Astrocyte of the spinal cord (primary cell): ENCODE measurements at regions not wholly inside any gene's neighbourhood (a gene's known extent, or its start where the extent isn't known, plus 50 kb on each side); places are given as distances from the start of the nearest gene placed in this dataset.
"Not testable (repeated sequence)": the region's sequence is repeated elsewhere in the genome, so short reads cannot be mapped to it uniquely, and the experiment has no call there.

Experiments
- DNase-seq: peaks from one replicate; pipeline ENCODE4 v3.0.0; 2011; ENCODE audit warnings: low read depth, low spot score
- H3K4me3 ChIP-seq: 2 replicates; pipeline ENCODE4 v1.5.1; 2011; ENCODE audit warnings: low read depth, mild to moderate bottlenecking, low read length, moderate library complexity
- CTCF ChIP-seq: IDR thresholded peaks from 2 replicates; pipeline ENCODE4 v1.5.1; 2012; ENCODE audit warnings: low read depth, mild to moderate bottlenecking, low read length, inconsistent platforms
- in situ Hi-C: cut with HindIII; loops from 2 replicates; pipeline ENCODE4 v1.10.0; 2017; ENCODE audit warnings: low sequenced_read_pairs

- in situ Hi-C loops, result no loop called here
- no peak for DNase-seq
- no peak overlapping the region for H3K4me3 ChIP-seq
- no peak for TF ChIP-seq CTCF
Observed at GRCh38 chr12:47437570-47437969, 268.3 kb downstream of the RPAP3 start.

- no peak for DNase-seq
- TF ChIP-seq CTCF, result no peak
- in situ Hi-C loops, result no loop called here
- H3K4me3 ChIP-seq, result no peak overlapping the region
Observed at GRCh38 chr12:47433876-47434275, 272.0 kb downstream of the RPAP3 start.

DNA sequence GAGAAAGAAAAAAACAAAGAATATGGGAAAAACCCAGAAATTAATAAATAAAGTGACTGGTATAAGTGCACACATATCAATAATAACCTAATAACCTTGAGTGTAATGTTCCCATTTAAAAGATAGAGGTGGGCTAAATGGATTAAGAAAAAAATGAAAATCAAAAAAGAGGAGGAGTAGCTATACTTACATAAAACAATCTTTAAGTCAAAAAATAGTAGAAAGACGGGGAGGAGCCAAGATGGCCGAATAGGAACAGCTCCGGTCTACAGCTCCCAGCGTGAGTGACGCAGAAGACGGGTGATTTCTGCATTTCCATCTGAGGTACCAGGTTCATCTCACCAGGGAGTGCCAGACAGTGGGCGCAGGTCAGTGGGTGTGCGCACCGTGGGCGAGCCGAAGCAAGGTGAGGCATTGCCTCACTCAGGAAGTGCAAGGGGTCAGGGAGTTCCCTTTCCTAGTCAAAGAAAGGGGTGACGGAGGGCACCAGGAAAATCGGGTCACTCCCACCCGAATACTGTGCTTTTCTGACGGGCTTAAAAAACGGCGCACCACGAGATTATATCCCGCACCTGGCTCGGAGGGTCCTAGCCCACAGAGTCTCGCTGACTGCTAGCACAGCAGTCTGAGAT, 279.0 kb downstream of the RPAP3 start:
- H3K4me3 ChIP-seq, DNase-seq, in situ Hi-C loops: not testable (repeated sequence)

- no peak for TF ChIP-seq CTCF
- DNase-seq, result no peak
- in situ Hi-C loops, result no loop called here
- H3K4me3 ChIP-seq, result no peak overlapping the region
Observed at GRCh38 chr12:47422611-47423010, 283.2 kb downstream of the RPAP3 start.

- no peak for DNase-seq
- no peak for TF ChIP-seq CTCF
- in situ Hi-C loops, result no loop called here
- no peak overlapping the region for H3K4me3 ChIP-seq
Observed at GRCh38 chr12:47419497-47419896, 286.3 kb downstream of the RPAP3 start.

- H3K4me3 ChIP-seq, result no peak overlapping the region
- in situ Hi-C loops, result no loop called here
- DNase-seq, result no peak
- TF ChIP-seq CTCF, result no peak
Observed at GRCh38 chr12:47417955-47418354, 287.9 kb downstream of the RPAP3 start.

DNA sequence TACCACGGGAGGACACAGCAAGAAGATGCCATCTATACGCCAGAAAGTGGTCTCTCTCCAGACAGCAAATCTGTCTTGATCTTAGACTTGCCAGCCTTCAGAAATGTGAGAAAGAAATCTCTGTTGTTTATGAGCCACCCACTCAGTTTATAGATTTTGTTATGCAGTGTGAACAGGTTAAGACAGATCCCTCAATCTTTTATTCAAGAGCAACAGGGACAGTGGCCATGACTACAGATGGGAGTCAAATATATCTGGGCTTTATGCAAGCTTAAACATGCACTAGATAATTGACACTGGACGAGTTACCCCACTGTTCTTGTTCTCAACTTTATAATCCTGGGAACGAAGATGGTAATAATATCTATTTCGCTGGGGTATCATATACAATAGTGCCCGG, 288.7 kb downstream of the RPAP3 start:
- no peak overlapping the region for H3K4me3 ChIP-seq
- in situ Hi-C loops, result no loop called here
- DNase-seq, result no peak
- TF ChIP-seq CTCF, result no peak
